NAMALWA (cell line): ENCODE measurements at regions not wholly inside any gene's neighbourhood (a gene's known extent, or its start where the extent isn't known, plus 50 kb on each side); places are given as distances from the start of the nearest gene placed in this dataset.
"Not testable (repeated sequence)": the region's sequence is repeated elsewhere in the genome, so short reads cannot be mapped to it uniquely, and the experiment has no call there.

Experiments
- DNase-seq: peaks from one replicate; pipeline ENCODE4 v3.0.0-alpha.2; 2015; ENCODE audit warnings: low spot score

GRCh38 chr13:23086968-23087623, 93.7 kb upstream of the SGCG start:
- DNase-seq = no peak

GRCh38 chr13:23087880-23088279, 92.9 kb upstream of the SGCG start:
- DNase-seq = peak; percentile 47

GRCh38 chr13:23098161-23098907, 82.4 kb upstream of the SGCG start:
- no peak for DNase-seq

GRCh38 chr13:23105051-23105450, 75.7 kb upstream of the SGCG start:
- no peak for DNase-seq

- DNase-seq = no peak
These were observed 73.1 kb upstream of the SGCG start for GRCh38 chr13:23107665-23108064.

- no peak for DNase-seq
These were observed 61.6 kb upstream of the SGCG start for GRCh38 chr13:23119131-23119530.

- not testable (repeated sequence) for DNase-seq
These were observed 53.2 kb upstream of the SGCG start for GRCh38 chr13:23127540-23127939.

GRCh38 chr13:23129331-23129730, 51.4 kb upstream of the SGCG start:
- DNase-seq = no peak
